ENCODE measurements at regions not wholly inside any gene's neighbourhood (a gene's known extent, or its start where the extent isn't known, plus 50 kb on each side); places are given as distances from the start of the nearest gene placed in this dataset.

DNA sequence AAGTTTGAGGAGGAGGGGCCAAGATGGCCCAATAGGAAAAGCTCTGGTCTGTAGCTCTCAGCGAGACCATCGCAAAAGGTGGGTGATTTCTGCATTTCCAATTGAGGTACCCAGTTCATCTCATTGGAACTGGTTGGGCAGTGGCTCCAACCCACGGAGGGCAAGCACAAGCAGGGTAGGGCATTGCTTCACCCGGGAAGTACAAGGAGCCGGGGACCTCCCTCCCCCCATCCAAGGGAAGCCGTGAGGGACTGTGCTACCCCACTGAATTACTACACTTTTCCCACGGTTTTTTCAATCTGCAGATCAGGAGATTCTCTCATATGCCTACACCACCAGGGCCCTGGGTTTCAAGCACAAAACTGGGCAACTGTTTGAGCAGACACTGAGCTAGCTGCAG, 58.0 kb upstream of the EFCAB3 start:
- Histone ChIP-seq H3K4me1 (no peaks in the 10 kb centered on the region), H3K36me3 (no peaks in the 10 kb centered on the region), H3K9me3 (no peaks in the 10 kb centered on the region), H3K27ac (no peak overlapping the region), H3K27me3 (peaks cover 0 to 1% (median 0%) of the 10 kb centered on the region in 4 donors), H3K4me3 (no peak overlapping the region)
- TF ChIP-seq, protein P1, sequence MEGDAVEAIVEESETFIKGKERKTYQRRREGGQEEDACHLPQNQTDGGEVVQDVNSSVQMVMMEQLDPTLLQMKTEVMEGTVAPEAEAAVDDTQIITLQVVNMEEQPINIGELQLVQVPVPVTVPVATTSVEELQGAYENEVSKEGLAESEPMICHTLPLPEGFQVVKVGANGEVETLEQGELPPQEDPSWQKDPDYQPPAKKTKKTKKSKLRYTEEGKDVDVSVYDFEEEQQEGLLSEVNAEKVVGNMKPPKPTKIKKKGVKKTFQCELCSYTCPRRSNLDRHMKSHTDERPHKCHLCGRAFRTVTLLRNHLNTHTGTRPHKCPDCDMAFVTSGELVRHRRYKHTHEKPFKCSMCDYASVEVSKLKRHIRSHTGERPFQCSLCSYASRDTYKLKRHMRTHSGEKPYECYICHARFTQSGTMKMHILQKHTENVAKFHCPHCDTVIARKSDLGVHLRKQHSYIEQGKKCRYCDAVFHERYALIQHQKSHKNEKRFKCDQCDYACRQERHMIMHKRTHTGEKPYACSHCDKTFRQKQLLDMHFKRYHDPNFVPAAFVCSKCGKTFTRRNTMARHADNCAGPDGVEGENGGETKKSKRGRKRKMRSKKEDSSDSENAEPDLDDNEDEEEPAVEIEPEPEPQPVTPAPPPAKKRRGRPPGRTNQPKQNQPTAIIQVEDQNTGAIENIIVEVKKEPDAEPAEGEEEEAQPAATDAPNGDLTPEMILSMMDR (IDR thresholded peaks at IDR 0.05) = no peak
- DNase-seq = no peak
- 76 to 85% methylated on average over 7 of the region's 7 CpGs for WGBS, 2 donors
- no peak for ATAC-seq
- FAIRE-seq = no peak
- intact Hi-C loops (cut with DNase I) = no loop called here

DNA sequence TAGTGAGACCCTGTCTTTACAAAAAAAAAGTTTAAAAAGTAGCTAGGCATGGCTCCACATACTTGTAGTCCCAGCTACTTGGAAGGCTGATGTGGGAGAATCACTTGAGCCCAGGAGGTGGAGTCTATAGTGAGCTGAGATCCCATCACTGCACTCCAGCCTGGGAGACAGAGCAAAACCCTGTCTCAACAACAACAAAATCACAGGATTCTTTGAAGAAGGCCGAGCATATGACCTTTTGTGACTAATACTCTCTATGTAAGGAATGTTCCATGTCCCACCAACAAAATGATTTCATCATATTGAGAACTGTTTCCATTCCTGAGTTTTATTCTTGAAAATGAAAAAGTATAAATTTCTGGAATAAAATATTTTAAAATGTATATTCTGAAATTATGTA, 58.9 kb upstream of the EFCAB3 start:
- H3K27ac ChIP-seq = no peak overlapping the region
- WGBS, 2 donors = 30 to 31% methylated on average over 1 of the region's 1 CpG
- DNase-seq (no peak), FAIRE-seq (no peak), ATAC-seq (peak in 1 of 4 donors; percentile 22)
- peaks cover 0 to 2% (median 0%) of the 10 kb centered on the region in 4 donors for H3K27me3 ChIP-seq
- no peaks in the 10 kb centered on the region for H3K36me3 ChIP-seq
- TF ChIP-seq, protein P1 (IDR thresholded peaks at IDR 0.05) = no peak
- H3K4me3 ChIP-seq = no peak overlapping the region
- H3K4me1 ChIP-seq = no peaks in the 10 kb centered on the region
- intact Hi-C loops (cut with DNase I) = no loop called here
- no peaks in the 10 kb centered on the region for H3K9me3 ChIP-seq

DNA sequence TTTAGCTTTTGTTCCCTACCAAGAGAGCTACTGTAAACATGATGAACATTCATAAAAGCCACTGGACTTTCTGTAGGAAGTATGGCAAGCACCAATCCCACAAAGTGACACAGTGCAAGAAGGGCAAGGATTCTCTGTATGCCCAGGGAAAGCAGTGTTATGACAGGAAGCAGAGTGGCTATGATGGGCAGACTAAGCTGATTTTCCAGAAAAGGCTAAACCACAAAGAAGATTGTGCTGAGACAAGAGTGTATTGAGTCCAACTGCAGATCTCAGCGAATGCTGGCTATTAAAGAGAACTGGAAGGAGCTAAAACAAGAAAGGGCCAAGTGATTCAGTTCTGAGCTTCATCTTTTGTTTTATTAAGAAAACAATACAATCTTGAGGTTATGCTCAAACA, 60.5 kb upstream of the EFCAB3 start:
- intact Hi-C loops (cut with DNase I) = no loop called here
- no peak for FAIRE-seq
- Histone ChIP-seq H3K9me3 (no peaks in the 10 kb centered on the region), H3K36me3 (no peaks in the 10 kb centered on the region), H3K27me3 (peaks cover 0 to 2% (median 0%) of the 10 kb centered on the region in 4 donors), H3K4me3 (no peak overlapping the region), H3K27ac (no peak overlapping the region), H3K4me1 (no peaks in the 10 kb centered on the region)
- no peak for DNase-seq
- ATAC-seq = no peak
- 78 to 81% methylated on average over 1 of the region's 1 CpG for WGBS, 2 donors
- TF ChIP-seq, protein P1 (IDR thresholded peaks at IDR 0.05) = no peak

DNA sequence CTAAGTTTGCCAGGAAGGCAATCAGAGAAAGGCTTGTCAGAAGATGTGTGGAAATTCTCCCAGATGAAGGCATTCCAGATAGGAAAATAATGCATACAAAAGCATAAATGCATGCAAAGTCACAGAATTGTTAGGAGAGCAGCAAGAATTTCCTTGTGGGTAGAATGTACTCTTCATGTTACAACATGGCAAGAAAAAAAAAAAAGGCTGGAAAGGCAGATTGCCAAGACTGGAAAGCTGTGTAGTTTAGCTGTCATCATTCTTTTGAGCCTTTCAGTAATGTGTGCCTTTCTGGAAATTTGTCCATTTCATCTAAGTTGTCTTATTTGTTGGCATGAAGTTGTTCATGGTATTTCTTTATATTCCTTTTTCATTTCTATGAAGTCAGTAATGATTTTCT, 71.0 kb upstream of the EFCAB3 start:
- Histone ChIP-seq H3K4me3 (no peak overlapping the region), H3K27ac (no peak overlapping the region), H3K27me3 (no peaks in the 10 kb centered on the region), H3K4me1 (no peaks in the 10 kb centered on the region), H3K9me3 (no peaks in the 10 kb centered on the region), H3K36me3 (no peaks in the 10 kb centered on the region)
- intact Hi-C loops (cut with DNase I) = no loop called here
- DNase-seq = no peak
- ATAC-seq = no peak
- no peak for FAIRE-seq
- TF ChIP-seq, protein P1 (IDR thresholded peaks at IDR 0.05) = no peak

DNA sequence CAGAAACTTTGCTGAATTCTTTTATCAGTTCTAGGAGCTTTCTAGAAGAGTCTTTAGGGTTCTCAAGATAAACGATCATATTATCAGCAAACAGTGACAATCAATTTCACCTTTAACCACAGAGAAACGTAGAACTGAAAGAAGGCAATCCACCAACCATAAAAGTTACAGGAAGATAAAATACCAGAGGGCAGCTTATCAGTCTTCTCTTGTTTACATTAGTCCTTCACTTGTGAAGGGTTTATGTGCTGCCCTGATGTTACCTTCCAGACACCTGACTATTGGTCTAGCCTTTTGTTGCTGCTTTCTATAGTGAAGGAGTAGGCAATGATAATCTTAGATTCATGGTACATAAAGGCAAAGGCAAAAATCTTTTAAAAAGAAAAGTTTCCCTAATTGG, 73.2 kb upstream of the EFCAB3 start:
- DNase-seq (no peak), FAIRE-seq (no peak), ATAC-seq (peak in 1 of 4 donors; percentile 71)
- no peak overlapping the region for H3K27ac ChIP-seq
- H3K27me3 ChIP-seq = no peaks in the 10 kb centered on the region
- H3K9me3 ChIP-seq = no peaks in the 10 kb centered on the region
- intact Hi-C loops (cut with DNase I) = no loop called here
- H3K36me3 ChIP-seq = no peaks in the 10 kb centered on the region
- WGBS, 2 donors = 3 to 6% methylated on average over 2 of the region's 2 CpGs
- TF ChIP-seq, protein P1 (IDR thresholded peaks at IDR 0.05) = no peak
- no peaks in the 10 kb centered on the region for H3K4me1 ChIP-seq
- no peak overlapping the region for H3K4me3 ChIP-seq

Data from pancreas (tissue), 10 donors.